ENCODE measurements at regions not wholly inside any gene's neighbourhood (a gene's known extent, or its start where the extent isn't known, plus 50 kb on each side); places are given as distances from the start of the nearest gene placed in this dataset.
"Not testable (repeated sequence)": the region's sequence is repeated elsewhere in the genome, so short reads cannot be mapped to it uniquely, and the experiment has no call there.

DNA sequence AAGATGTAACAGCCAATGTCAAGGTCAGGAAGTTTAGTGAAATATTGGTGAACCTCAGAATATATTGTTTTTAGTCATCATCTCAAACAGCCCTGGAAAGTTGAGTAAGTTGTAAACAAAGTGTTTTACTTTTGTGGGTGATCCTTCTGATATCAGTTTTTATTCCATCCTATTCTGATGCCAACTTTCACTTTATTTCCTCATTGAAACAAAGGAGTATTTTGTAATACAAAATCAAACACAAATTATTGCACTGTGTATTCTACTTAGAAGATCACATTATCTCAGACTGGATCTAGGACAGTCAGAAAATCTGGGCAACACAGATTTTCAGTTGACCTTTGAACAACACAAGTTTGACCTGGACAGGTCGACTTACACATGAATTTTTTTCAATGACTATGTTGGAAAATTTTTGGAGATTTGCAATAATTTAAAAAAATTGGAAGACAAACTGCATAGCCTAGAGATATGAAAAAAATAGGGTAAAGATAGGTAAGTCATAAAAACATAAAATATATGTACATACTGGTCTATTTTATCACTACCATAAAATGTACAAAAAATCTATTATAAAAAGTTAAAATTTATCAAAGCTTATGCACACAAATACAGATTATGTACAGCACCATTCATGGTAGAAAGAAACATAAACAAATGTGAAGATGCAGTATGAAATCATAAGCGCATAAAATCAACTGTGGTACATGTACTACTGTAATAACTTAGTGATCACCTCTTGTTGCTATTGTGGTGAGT, 709.1 kb upstream of the FAM241A start:
- no peak for DNase-seq

DNA sequence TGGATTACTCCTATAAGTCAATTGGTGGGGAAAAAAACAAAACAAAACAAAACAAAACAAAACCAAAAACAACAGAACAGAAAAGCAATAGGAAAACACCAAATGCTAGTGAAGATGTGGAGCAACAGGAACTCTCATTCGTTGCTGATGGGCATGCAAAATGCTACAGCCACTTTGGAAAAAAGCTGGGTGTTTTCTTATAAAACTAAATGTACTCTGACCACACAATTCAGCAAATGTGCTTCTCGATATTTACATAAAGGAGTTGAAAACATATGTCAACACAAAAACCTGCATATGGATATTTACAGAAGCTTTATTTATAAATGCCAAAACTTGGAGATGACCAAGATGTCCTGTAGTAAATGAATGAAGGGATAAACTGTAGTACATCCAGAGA, 703.6 kb upstream of the FAM241A start:
- DNase-seq: no peak

DNA sequence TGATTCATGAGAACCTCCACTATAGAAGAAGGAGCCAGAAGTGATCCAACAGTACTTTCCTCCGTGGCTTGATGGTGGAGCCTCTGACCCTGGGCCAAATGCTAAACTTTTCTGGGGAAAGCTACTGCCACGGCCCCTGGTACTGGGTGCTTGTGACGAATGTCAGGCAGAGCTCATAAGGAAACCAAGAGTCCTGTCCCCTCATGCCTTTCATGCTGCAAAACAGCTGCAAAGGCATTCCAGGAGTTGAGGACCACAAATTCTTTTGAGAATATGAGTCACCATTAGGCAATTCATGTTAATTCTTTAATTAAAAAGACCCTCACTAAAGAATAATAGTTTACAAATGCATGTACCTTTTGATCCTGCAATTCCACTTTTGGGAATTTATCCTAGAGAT, 700.4 kb upstream of the FAM241A start:
- DNase-seq: not testable (repeated sequence)

DNA sequence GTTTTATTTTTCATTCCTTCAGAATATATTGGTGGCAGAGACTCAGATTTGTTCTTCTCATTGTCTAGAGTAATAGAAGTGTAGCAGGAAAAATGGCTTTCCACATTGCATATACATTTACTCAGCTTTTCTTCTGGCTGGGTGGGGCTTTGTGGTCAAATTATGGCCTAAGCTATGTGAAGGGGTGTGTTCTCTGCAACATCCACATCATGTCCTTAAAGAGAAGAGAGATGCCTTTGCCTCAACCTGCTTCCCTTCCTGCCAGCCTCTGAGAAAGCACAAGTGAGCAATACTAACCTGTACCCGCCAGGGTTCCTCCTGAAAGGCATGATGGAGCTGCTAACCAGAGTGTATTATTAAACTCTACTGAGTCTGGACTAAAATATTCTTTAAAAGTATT, 695.6 kb upstream of the FAM241A start:
- no peak for DNase-seq

DNA sequence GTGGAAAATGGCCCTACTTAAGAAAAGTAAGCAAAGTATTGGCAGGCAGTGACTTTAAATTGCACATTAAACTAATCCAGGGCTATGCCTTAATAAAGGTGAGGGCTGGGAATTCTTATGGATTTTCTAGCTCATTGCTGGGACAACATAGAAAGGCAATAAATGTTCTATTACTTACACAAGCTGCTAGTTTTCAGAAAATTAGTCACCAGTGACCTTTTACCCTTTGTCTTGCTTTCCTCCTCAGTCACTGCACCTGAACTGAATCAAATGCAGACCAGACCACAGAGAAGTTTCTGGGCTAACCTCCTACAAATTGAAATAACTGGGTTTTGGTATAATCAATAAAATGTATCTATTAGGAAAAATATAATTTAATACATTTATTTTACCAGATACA, 694.4 kb upstream of the FAM241A start:
- DNase-seq: no peak

DNA sequence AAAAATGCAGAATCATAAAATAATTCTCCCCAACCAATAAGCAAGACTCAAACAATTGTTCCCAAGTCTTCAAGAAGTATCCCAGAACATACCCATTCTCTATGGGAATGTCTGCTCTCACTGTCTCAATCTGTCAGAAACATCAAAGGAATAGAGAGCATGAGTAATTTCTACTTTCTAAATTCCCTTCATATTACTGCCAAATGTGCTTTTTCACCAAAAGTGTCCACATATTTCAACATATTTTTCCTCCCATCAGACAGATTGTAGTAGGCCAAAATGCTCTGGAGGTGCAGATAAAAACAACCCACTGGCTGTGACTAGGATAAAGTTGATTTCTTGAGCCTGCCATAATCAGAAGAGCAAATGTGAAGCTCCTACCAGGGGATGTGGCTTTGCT, 692.0 kb upstream of the FAM241A start:
- no peak for DNase-seq

DNA sequence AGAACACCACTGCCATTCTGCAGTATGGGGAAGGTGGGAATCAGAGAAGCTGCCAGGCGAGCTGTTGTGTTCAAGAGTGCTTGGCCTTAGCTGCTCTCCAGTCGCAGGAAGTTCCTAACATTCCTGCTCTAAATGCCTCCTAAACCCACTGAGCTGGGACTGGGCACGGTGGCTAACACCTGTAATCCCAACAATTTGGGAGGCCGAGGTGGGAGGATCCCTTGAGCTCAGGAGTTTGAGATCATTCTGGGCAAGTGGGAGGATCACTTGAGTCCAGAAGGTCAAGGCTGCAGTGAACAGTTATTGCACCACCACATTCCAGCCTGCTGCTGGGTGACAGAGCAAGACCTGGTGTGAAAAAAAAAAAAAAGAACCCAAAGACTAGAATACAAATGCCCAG, 690.3 kb upstream of the FAM241A start:
- no peak for DNase-seq

DNA sequence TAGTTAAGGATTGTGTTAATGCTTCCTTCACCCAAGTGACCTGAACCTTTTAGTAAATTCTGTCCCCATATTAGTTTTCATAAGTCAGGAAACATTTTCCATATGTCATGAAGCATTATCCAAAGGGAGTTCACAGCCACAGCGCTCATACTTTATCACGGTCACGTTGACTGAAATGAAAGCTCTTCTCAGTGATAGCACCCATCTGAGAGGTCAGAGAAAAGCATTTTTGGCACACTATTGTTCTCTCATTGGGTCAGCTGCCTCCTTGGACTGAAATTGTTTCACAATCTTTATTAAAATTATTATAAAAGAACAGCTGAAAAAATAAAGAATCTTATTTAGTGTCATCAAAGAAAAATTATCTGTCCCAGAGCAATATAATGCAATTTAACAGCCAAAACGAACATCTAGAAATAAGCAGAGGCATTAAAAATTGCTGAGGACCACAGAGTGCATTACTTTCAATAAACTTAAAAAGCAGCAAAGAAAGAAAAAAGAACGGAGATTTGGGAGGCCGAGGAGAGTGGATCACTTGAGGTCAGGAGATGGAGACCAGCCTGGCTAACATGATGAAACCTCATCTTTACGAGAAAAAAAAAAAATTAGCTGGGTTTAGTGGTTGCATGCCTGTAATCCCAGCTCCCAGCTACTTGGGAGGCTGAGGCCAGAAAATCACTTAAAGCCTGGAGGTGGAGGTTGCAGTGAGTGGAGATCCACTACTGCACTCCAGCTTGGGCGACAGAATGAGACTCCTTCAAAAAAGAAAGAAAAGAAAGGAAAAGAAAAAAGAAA, 680.8 kb upstream of the FAM241A start:
- DNase-seq: no peak

DNA sequence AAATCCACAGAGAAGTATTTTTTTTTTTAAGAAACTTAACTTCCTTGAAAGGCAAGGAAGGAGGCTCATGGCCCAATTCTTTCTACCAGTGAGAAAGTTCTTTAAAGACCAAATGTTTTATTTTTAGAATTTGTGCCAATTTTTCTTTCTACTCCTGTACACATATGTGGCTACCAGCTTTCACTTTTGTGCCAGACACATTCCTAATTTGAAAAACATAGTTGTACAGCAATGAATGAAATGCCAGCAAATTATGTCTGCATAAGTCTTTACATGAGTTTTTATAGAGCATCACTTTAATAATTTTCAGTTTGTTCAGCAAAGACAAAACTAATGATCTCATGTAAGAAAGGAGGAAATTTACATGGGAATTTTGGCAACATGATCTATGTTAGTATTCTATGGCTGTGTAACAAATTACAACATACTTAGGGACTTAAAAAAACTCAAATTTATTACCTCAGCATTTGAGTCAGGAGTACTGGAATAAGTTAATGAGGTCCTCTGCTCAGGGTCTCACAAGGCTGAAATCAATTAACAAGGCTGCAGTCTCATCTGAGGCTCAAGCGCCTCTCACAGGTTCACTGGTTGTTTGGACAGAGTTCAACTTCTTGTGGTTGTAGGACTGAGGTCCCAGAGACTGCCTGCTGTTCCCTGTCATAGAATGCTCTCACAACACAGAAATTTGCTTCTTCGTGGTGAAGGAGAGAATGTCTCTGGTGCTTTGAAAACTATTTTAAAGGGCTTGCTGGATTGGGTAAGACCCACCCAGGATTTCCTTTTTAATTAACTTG, 678.2 kb upstream of the FAM241A start:
- no peak for DNase-seq

DNA sequence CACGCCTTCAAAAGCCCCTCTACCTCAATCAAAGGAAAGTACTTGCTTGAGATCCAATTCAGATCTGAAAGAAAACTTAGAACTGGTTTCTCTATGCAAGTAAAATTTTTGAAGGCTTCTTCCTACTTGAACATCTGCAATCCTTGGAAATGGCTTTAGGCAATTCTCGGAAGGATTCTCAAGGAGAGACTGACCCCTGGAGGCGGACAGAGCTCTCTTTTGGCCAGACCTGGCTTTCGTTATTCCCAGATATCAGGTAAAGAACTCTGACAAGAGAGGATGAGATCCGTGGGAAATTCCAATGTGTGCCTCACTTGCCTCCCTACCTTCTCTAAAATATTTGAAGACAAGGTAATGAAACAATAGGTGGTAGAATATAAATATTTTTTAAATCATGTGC, 670.3 kb upstream of the FAM241A start:
- peak; percentile 36 for DNase-seq

DNA sequence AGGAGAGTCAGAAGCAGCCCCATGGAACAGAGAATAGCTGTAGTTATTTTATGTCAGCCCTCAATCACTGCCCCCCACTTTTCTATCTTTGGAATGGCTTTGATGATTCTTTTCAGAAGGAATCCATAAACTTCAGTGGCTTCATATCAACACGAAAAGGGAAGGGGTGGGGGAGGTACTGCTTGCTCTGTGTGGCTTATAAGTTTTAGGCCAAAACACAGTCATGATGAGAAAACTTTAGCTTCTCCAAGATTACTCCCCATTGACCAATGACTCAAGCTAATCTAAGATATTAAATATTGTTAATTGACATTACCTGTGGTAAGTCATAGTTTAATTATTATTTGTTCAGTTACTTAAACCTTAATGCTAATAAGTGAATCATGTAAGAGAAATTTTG, 669.6 kb upstream of the FAM241A start:
- DNase-seq: no peak

DNA sequence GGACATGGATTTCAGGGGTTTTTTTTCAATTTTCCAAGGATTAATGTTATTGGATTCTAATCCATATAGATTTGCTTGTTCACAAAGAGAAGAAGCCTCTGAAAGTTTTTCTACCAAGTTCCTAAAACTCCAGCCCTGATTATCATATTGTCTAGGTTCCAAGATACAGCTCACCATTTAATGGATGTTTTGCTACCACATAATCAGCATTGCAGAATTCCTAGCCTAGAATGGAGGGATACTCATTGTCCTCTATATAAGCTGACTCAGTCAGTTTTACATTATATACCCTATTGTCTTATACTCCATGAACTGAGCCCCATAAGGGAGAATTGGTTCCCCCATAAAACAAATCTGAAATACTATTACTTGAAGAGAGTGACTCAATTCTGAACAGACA, 664.7 kb upstream of the FAM241A start:
- no peak for DNase-seq

DNA sequence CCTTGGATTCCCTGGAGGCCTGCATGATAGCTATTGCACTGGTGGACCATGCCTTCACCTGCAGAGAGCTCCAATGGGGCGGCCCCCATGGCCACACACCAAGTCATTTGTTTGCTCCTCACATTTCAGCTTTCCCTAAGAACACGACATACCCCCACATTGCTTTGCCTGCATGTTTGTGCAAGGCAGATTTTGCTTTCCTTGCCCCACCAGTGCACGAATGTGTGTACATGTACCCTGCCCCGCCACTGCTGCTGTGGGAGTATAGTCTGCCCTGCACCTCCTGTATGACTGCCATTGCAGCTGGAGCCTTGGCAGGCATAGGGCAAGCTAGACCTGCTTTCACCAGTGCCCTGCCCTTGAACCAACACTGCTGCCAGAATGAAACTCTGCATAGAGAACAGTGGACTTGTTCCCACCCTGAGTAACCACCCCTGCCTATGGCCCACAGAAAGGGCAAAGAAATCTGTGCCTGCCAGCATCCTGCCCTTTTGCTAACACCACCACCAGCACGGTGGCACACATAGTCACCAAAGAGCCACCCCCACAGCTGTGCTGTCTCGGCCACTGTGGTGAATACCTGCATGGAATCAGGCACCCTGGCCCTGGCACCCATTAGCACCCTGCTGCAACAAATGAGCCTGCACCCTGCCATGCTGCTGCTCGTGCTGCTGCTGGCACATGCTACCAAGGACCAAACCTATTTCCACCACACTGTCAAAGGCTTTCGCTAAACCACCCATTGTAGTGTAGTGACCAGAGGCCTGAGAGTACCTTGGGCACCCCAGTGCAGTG, 661.7 kb upstream of the FAM241A start:
- no peak for DNase-seq

DNA sequence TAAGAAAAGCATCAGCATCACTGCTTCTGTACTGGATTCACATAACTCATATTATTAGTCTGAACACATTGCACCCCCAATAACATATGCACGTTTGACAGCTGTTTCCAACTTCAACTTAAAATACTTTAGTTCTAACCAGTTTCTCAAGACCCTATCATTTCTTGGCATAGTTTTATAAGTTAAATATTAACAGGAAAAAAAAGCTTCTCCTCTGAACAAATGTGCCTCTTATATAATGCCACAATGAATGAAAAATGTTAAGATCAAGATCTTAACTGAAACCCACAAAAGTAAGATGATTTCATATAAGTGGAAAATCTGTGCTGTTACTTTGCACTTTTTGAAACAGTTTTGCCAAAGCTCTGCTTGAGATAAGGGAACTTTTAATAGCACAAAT, 652.8 kb upstream of the FAM241A start:
- DNase-seq: no peak

DNA sequence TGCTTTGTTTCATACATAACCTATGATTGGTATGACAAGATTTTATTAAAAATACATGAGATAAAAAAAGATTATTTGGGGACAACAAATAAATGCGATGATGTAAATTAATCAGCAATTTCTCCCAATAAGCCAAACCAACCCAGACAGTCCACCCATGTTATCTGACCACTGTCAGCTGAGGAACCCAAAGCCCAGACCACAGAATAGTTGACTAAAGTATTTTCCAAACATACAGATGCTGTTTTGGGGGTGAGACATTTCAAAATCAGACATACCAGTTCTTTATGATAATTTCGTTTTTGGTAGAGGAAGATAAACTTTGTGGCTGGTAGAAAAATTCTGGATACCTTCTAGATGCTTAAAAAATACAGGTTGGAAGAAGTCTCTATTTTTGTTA, 650.8 kb upstream of the FAM241A start:
- DNase-seq: no peak

DNA sequence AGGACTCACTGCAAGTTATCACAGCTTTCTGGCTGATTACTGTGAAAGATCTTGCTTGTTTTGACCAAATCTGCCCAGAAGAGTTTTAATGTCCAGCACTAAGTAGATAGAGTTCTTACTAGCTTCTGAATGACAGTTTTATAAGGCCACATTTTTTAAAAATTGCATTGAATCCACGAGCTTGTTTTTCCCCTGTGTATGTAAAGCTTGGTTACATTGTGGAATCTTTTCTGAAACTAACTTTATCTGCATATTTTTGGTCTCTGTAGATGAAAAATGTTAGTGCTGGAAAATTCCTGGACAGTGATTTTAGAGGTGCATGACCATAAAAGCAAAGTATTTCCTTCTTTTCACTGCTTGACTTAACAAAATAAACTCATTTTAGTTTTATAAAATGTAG, 650.3 kb upstream of the FAM241A start:
- DNase-seq: no peak

DNA sequence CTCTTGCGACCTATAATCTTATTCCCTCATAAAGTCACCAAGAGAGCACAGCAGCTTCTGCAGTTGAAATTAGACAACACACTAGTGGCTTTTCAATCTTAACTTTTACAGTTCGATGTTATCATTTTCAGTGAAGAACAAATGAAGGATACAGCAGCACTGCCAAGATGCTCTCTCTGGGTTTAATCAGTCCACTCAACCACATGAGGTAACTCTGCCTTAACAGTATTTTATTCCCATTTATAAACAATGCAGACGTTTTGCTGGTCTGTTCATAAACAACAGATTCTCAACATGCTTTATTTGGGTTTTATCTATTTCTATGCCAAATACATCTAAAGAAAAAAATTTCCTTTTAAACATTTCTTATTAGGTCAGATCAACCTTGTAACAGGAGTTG, 646.0 kb upstream of the FAM241A start:
- DNase-seq: no peak

DNA sequence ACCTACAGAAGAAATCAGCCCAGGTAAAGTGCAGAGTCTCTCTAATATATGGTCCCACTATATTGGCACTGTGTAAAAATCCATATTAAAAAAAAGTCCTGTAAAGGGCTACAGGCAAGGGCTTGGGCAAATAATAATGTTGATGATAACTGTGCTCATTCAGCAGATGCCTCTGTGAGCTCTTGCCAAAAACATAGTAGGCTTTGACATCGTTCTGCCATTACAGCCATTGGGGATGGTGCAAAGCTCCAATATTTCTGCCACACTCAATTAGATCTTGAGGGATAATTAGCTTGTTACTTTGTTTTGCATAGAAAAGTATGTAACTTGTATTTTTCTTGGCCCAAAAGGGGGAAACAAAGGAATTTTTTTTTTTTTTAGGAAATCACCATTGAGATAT, 645.5 kb upstream of the FAM241A start:
- DNase-seq: no peak

DNA sequence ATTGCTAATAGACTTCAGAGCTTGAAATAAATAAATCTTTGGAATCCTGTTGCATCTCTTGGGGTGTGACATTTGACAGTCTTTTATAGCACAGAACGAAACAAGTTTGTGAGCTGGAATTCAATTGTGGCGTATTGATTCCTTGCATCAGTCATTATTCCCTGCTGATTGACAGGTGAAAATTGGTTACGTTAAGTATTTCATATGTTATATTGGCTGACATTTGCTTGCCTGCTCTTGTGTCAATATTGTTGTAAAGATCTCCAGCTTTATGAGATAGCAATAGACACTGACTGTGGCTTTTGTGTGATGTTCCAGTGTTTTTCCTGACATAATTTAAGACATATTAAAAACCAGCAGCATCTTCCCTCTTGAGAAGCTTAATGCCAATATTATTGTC, 644.4 kb upstream of the FAM241A start:
- no peak for DNase-seq

DNA sequence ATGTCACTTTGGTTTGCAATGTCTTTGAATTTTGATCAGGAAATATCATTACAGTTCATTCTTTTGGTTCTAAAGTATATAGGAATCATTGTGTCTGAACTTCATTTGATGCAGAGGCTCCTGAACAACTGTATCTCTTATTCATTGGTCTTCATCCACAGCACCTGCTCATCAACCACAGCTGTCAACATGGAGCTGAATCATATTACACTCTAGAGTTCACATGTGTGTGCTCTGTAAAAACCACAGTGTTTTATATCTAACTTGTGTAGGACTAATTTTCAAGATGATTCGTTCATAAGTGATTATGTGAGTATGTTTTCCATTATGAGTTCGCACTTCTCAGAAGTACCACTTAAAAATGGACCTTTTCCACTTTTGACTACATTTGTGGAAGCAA, 643.3 kb upstream of the FAM241A start:
- no peak for DNase-seq

DNA sequence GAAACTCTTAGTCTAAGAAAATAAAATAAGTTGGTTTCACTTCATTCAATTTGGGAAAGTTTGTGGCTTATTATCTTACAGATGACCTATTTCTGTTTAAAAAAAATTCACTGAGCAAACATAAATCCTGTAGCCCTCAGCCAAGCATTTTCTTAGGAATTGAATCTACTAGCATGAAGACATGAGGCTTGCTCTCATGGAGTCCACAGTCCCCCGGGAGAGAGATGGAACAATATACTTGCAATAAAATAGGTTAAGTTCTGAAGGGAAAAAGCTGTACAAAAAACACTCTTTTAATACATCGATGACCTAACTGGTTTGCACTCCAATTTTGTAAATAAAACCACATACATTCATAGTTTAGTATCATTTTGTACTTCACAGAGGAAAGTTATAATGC, 642.6 kb upstream of the FAM241A start:
- no peak for DNase-seq

DNA sequence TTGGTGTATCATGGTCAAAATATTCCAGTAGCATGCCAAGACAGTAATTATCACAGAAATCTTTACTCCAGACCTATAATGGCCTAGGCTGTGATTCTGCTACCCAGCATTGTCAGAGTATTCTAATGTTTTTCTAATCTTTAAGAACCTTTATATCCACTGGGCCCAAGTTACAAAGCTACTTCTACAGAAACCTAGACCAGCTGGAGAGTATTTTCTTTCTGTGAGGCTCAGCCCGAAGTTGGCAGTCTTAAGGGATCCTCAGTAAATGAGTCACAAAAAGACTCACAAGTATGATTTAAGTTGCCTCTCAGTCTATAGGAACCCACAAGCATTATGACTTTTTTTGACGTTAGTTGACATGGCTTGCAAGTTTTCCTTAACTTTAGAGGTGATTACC, 638.5 kb upstream of the FAM241A start:
- no peak for DNase-seq

DNA sequence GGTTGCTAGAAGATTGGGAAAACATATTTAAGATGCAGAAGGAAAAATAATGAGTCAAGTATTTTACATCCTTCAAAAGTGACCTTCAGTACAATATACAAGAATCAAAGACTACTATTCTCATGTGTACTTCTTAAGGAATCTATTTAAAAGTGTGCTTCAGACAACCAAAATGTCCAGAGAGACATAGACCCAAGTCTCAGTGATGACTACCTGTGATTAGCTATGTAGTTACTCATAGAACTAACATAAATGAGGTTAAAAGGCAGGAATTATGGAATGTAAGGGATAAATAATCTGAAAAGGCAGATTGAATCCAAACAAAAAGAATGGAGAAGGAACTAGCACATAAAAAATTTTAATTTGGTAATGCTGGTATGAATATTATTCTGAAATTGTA, 634.7 kb upstream of the FAM241A start:
- no peak for DNase-seq
